ENCODE measurements at regions not wholly inside any gene's neighbourhood (a gene's known extent, or its start where the extent isn't known, plus 50 kb on each side); places are given as distances from the start of the nearest gene placed in this dataset.

- TF ChIP-seq CTCF (IDR thresholded peaks at IDR 0.05; ENCODE audit: low read depth, low read length, poor library complexity, severe bottlenecking) (no peak), EZH2phosphoT487 (IDR thresholded peaks at IDR 0.05; ENCODE audit: borderline replicate concordance, low read length) (no peak)
Observed at GRCh38 chr9:26373616-26374015, 519.0 kb downstream of the CAAP1 start.
